Fibroblast of lung (primary cell): ENCODE measurements at regions not wholly inside any gene's neighbourhood (a gene's known extent, or its start where the extent isn't known, plus 50 kb on each side); places are given as distances from the start of the nearest gene placed in this dataset.

Source experiments
- EZH2 ChIP-seq: IDR thresholded peaks from 2 replicates; pipeline ENCODE4 v1.5.1; 2012; ENCODE audit warnings: low read length, control low read depth, mild to moderate bottlenecking; ENCODE audit errors: missing control alignments
- TF ChIP-seq, protein P1 (sequence below), 2 donors: IDR thresholded peaks in 1 of 2; conservative IDR thresholded peaks in 1 of 2; 1 replicate in 1 of 2; 2 replicates in 1 of 2; pipeline ENCODE4 v1.5.1; 2011 to 2012; ENCODE audit warnings: low read length in 2 of 2, control low read depth in 1 of 2, inconsistent platforms in 1 of 2, low read depth in 1 of 2, mild to moderate bottlenecking in 1 of 2

DNA sequence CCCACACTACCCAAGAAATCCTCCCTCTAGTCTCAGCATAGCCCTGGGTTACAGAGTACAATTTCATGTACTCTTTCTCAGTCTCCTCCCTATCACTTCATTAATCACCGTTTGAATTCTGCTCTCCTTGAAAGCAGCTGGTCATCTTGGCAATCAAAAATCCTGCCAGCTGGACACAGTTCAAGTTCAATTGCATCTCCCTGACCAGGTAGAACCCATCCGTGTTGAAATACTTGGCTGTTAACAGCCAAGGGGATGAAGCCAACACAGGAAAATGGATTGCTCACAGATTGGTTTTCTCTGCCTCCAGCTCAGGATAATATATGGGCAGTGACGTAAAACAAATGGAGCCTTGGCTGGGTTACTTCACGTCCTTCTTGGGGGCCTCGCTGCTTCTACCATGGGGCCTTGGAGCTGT, 55.1 kb upstream of the GRK3 start:
- TF ChIP-seq, protein P1, sequence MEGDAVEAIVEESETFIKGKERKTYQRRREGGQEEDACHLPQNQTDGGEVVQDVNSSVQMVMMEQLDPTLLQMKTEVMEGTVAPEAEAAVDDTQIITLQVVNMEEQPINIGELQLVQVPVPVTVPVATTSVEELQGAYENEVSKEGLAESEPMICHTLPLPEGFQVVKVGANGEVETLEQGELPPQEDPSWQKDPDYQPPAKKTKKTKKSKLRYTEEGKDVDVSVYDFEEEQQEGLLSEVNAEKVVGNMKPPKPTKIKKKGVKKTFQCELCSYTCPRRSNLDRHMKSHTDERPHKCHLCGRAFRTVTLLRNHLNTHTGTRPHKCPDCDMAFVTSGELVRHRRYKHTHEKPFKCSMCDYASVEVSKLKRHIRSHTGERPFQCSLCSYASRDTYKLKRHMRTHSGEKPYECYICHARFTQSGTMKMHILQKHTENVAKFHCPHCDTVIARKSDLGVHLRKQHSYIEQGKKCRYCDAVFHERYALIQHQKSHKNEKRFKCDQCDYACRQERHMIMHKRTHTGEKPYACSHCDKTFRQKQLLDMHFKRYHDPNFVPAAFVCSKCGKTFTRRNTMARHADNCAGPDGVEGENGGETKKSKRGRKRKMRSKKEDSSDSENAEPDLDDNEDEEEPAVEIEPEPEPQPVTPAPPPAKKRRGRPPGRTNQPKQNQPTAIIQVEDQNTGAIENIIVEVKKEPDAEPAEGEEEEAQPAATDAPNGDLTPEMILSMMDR (conservative IDR thresholded peaks at IDR 0.05 in 1 of 2, IDR thresholded peaks at IDR 0.05 in 1 of 2; ENCODE audit: low read depth in 1 of 2, low read length in 2 of 2), result no peak
- TF ChIP-seq EZH2, result no peak
